ENCODE measurements at regions not wholly inside any gene's neighbourhood (a gene's known extent, or its start where the extent isn't known, plus 50 kb on each side); places are given as distances from the start of the nearest gene placed in this dataset.

DNA sequence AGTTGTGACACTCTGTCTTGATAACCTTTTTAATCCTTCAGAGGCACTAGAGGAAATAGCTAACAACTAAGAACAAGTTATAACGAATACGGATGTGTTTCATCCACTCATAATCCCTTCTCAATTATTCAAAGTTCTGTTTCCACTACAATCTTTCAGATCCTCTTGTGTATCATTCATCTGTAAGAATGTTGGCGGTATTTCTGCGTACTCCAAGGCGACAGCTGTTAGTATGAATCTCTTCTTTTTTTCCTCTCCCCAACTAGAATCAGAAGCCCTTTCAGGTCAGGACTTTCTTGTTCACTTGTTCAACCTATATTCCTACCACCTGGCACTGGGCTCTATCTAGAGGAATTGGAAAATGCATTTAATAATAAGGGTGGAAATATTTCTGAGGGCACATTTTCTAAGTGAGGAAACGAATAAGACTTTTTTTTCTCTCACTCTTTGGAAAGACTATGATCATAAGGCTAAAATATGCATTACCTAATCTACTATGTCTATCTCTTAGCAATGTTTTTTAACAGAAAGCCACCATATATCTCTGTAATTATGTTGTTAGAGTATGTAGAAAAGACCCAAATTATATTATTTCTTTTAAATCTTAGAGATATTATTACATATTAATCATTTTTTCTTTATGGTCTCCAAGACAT is 492.9 kb downstream of the PCDH20 start:
- TF ChIP-seq, protein P1, sequence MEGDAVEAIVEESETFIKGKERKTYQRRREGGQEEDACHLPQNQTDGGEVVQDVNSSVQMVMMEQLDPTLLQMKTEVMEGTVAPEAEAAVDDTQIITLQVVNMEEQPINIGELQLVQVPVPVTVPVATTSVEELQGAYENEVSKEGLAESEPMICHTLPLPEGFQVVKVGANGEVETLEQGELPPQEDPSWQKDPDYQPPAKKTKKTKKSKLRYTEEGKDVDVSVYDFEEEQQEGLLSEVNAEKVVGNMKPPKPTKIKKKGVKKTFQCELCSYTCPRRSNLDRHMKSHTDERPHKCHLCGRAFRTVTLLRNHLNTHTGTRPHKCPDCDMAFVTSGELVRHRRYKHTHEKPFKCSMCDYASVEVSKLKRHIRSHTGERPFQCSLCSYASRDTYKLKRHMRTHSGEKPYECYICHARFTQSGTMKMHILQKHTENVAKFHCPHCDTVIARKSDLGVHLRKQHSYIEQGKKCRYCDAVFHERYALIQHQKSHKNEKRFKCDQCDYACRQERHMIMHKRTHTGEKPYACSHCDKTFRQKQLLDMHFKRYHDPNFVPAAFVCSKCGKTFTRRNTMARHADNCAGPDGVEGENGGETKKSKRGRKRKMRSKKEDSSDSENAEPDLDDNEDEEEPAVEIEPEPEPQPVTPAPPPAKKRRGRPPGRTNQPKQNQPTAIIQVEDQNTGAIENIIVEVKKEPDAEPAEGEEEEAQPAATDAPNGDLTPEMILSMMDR (IDR thresholded peaks at IDR 0.05 in 4 of 5, conservative IDR thresholded peaks at IDR 0.05 in 1 of 5) = no peak
- no peak for TF ChIP-seq POLR2A (IDR thresholded peaks at IDR 0.05)
- Histone ChIP-seq H3K27me3 (no peaks in the 10 kb centered on the region), H3K4me1 (no peaks in the 10 kb centered on the region), H3K4me3 (no peak overlapping the region), H3K27ac (no peak overlapping the region), H3K36me3 (no peaks in the 10 kb centered on the region), H3K9me3 (no peaks in the 10 kb centered on the region)
- no peak for ATAC-seq
- no peak for DNase-seq
- in situ Hi-C loops (cut with MboI; ENCODE audit: low sequenced_read_pairs in 4 of 4) (no loop called here), intact Hi-C loops (cut with DNase I; ENCODE audit: low total_unique reads) (no loop called here)

DNA sequence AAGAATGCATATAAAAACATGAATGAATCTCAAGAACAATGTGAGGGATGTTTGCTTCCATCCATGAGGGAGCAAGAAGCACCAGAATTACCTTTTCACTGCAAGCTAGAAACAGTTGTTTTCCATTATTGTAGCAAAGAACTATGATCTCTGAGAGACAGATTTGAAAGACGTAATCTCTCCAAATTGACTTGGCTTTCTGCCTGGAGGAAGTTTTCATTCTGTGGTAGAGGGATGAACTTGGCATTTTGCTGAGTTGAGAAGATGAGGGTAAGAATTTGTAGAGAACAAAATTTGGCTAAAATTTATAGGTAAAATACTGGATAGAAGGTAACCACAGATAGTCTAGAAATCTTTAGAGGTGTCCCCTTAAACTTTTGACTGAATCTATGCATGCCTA is 496.8 kb downstream of the TDRD3 start:
- in situ Hi-C loops (cut with MboI; ENCODE audit: low sequenced_read_pairs in 4 of 4) = no loop called here
- TF ChIP-seq POLR2A (IDR thresholded peaks at IDR 0.05) = no peak
- TF ChIP-seq, protein P1 (IDR thresholded peaks at IDR 0.05 in 4 of 5, conservative IDR thresholded peaks at IDR 0.05 in 1 of 5) = no peak
- no peaks in the 10 kb centered on the region for H3K9me3 ChIP-seq

DNA sequence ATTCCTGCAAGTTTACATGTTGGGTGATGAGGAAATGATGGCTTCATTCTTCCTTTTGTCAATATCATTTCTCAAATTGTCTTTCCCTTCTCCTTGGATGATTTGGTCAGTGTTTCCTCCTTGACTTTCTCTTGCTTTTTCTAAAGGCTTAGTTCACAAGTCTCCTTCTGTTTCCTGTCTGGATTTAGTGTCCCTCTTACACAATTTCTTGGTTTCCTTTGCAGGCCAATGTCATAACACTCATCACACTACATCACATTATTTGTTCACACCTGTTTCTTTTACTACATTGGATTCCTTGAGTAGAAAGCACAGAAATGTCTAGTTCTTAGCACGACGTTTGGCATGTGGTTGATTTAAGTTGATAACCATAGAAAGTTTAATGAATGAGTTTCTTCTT is 490.7 kb downstream of the TDRD3 start:
- in situ Hi-C loops (cut with MboI; ENCODE audit: low sequenced_read_pairs in 4 of 4) = no loop called here
- H3K36me3 ChIP-seq = no peaks in the 10 kb centered on the region
- intact Hi-C loops (cut with DNase I; ENCODE audit: low total_unique reads) = no loop called here
- no peak for TF ChIP-seq POLR2A (IDR thresholded peaks at IDR 0.05)
- TF ChIP-seq, protein P1 (IDR thresholded peaks at IDR 0.05 in 4 of 5, conservative IDR thresholded peaks at IDR 0.05 in 1 of 5) = no peak
- H3K9me3 ChIP-seq = no peaks in the 10 kb centered on the region
- no peak for DNase-seq
- H3K4me3 ChIP-seq = no peak overlapping the region
- H3K27me3 ChIP-seq = no peaks in the 10 kb centered on the region
- H3K4me1 ChIP-seq = no peaks in the 10 kb centered on the region
- no peak for ATAC-seq
- no peak overlapping the region for H3K27ac ChIP-seq

More for the DNA sequence above, 496.8 kb downstream of the TDRD3 start:
- Histone ChIP-seq H3K4me1 (no peaks in the 10 kb centered on the region), H3K4me3 (no peak overlapping the region), H3K36me3 (no peaks in the 10 kb centered on the region), H3K27ac (no peak overlapping the region), H3K27me3 (no peaks in the 10 kb centered on the region)
- DNase-seq = no peak
- intact Hi-C loops (cut with DNase I; ENCODE audit: low total_unique reads) = no loop called here
- ATAC-seq = no peak

DNA sequence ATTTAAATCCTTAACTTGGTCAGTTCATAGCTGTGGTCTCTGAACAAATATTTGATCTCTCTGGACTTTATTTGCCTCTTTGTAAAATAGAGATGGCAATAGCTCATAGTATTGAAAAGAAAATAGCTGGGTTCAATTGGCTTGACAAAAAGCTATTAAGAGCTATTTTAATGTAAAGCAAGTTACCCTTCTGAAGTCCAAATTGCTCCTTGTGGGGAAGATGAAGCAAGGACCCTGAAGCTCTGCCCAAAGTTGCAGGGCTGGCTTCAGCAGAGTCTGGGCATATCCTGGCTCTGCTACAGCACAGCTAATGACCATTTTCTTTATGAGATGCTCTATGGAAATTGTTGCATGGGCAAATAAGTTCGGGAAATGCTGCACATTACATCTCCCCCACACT is 484.5 kb downstream of the TDRD3 start:
- ATAC-seq (no peak), DNase-seq (no peak)
- H3K4me3 ChIP-seq = no peak overlapping the region
- in situ Hi-C loops (cut with MboI; ENCODE audit: low sequenced_read_pairs in 4 of 4) = no loop called here
- no peaks in the 10 kb centered on the region for H3K9me3 ChIP-seq
- intact Hi-C loops (cut with DNase I; ENCODE audit: low total_unique reads) = no loop called here
- H3K4me1 ChIP-seq = no peaks in the 10 kb centered on the region
- H3K27me3 ChIP-seq = no peaks in the 10 kb centered on the region
- TF ChIP-seq, protein P1 (IDR thresholded peaks at IDR 0.05 in 4 of 5, conservative IDR thresholded peaks at IDR 0.05 in 1 of 5) = no peak
- no peak for TF ChIP-seq POLR2A (IDR thresholded peaks at IDR 0.05)
- H3K27ac ChIP-seq = no peak overlapping the region
- H3K36me3 ChIP-seq = no peaks in the 10 kb centered on the region

DNA sequence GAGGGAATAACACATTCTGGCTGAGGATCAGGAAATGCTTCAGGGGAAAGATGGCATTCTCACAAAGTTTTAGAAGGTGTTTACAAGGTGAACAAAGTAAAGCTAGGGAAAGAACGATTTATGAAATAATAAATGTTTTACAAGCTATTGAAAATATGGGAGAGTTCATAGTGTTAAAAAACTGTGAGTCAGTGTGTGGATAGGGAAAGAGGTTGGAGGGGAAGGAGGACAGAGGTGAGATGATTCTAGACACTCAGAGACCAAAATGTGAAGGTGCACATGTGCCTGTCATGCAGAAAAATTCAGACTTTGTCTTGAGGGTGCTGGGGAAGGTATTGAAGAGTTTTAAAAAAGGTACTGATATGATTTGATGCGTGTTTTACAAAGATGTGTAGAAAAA is 476.1 kb downstream of the TDRD3 start:
- no peak for DNase-seq

More for the DNA sequence above, 476.1 kb downstream of the TDRD3 start:
- TF ChIP-seq, protein P1 (IDR thresholded peaks at IDR 0.05 in 4 of 5, conservative IDR thresholded peaks at IDR 0.05 in 1 of 5) = no peak
- no peak for TF ChIP-seq POLR2A (IDR thresholded peaks at IDR 0.05)
- Histone ChIP-seq H3K27ac (no peak overlapping the region), H3K9me3 (no peaks in the 10 kb centered on the region), H3K36me3 (no peaks in the 10 kb centered on the region), H3K4me3 (no peak overlapping the region), H3K27me3 (no peaks in the 10 kb centered on the region), H3K4me1 (no peaks in the 10 kb centered on the region)
- intact Hi-C loops (cut with DNase I; ENCODE audit: low total_unique reads) = no loop called here
- ATAC-seq = no peak
- in situ Hi-C loops (cut with MboI; ENCODE audit: low sequenced_read_pairs in 4 of 4) = no loop called here

All from gastrocnemius medialis (tissue), 4 donors.